Posterior cingulate gyrus (tissue), 11 donors: ENCODE measurements at regions not wholly inside any gene's neighbourhood (a gene's known extent, or its start where the extent isn't known, plus 50 kb on each side); places are given as distances from the start of the nearest gene placed in this dataset.
"Not testable (repeated sequence)": the region's sequence is repeated elsewhere in the genome, so short reads cannot be mapped to it uniquely, and the experiment has no call there.

Source experiments
- DNase-seq, 10 donors: peaks; one replicate each; pipeline versions ENCODE4 v3.0.0 to v3.0.0-alpha.2; 2020 to 2021; ENCODE audit warnings: mixed read lengths in 3 of 10
- intact Hi-C: fragments of 100-400 bp; cut with DNase I; formaldehyde crosslinking; loops from one replicate; pipeline ENCODE4 v1.15.1; 2023

DNA sequence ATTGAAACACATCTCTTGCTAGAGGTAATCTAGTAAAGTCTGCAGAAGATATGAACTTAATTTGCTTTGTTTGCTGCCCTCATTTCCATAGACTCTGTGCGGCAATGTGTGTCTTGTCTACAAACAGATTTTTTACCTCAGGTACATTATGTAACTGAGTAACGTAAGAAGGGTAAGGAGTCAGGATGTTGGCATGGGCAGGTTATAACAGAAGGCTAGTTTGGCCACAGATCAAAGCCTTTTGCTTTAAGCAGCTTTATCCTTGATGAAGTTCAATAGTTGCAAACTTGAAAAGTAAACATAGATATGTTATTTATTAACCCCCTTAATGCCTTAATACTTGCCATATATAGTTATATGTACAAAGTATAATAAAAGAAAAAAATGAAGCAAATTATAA is 391.6 kb upstream of the FKBP1C start:
- DNase-seq: no peak
- intact Hi-C loops: no loop called here

DNA sequence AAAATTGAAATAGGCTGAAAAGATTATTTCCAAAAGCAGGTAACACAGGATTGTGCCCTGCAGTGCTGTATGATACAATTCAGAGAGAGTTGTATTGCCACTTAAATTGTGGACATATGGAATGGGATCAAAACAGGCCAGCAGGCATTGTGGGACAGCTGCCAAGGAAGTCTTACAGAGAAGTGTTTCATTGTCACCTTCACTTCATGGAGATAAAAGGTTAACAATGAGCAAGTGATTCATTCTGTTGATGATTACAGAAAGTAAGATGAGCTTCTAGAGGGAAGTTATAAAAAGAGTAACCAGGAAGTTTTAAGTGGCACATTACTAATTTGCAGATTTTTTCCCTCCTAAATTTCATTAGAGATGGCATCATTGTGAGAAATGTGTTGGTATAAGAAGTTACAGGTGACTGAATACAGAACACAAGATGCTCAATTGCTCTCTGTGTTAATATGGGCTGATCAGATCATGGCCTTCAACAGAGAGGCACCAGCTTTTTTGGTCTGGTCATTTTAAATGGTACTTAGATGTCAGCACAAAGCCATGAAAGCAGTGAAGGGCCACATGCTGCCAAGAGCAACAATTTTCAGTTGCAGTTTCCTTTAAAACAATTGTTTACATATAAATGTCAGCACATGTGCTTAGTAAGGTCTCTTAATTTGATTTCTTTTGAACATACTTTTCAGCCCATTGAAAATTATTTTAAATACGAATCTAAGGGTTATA is 402.5 kb upstream of the FKBP1C start:
- intact Hi-C loops: no loop called here
- DNase-seq: no peak

DNA sequence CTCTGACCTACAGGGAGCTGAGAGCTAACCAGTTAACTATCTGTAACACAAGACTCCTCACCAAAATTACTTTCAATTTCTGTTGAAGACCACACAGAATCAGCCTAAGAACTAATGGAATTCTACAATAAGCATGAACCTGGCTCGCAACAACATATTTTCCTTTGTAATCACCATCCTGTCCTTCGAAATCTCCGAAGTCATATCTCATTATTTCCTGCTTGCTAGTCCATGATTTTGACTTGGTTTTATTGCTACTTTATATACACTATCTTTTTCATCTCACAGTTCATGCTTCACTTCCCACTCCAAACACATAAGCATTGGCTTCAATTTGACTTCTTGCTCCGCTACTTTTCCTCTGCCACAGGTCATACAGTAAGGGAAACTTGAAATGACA is 405.8 kb upstream of the FKBP1C start:
- intact Hi-C loops: no loop called here
- DNase-seq: no peak

DNA sequence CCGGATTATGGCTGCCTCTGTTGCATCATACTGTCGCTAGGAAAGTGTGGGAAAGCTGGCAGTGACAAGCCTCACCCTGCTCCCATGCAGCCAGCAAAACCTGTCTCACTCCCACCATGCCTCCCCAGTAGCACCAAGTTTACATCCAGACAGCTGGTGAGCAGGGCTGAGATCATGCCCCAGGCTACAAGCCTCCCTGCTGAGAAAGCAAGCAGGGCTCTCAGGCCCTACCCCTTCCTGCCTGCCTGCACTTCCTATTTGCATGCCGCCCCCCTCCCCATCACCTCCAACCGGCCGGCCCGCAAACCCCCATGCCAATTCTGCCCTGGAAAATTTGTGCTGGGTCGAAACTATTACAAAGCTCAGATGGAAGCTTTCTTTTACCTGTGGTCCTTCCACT is 408.2 kb upstream of the FKBP1C start:
- DNase-seq: peak in 1 of 10 donors; percentile 49
- intact Hi-C loops: no loop called here

DNA sequence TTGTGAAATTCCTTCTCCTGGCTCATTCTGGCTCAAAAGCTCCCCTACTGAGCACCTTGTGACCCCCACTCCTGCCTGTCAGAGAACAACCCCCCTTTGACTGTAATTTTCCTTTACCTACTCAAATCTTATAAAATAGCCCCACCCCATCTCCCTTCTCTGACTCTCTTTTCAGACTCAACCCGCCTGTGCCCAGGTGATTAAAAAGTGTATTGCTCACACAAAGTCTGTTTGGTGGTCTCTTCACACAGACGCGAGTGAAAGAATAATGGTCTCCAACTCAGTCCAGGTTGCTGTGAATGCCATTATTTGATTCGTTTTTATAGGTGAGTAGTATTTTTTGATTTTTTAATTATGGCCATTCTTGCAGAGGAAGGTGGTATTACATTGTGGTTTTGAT is 414.1 kb upstream of the FKBP1C start:
- intact Hi-C loops: no loop called here

DNA sequence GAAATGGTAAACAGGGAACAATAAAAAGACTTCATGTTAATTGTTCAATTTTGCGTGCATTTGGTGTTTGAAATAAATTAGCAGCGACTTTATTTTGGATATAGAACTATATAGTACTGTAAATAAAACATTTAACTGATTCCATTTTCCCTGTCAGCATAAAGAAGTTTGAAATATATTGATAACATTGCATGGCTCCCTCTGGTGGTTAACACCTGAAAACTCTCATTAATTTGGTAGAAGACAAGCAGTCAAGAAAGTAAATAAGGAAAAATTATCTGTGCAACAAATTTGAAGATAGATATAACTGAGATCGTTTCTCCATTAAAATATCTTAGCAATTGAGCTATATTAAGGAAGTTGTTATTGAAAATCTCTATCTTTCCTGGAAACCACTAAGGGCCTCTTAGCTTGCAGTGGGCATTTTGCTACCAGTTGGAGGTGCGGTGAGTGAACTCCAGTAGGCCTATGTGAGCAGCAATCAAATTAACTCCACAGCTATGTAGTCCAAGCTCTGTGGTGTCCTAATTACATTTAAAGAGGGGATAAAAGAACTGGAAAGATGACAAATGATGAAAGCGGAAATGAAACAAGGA is 435.7 kb upstream of the FKBP1C start:
- intact Hi-C loops: loop anchor here (2.0 kb wide), 1 partner anchor 29 kb away; no protein-coding TSS in a partner anchor
- DNase-seq: no peak

More for the DNA sequence above, 414.1 kb upstream of the FKBP1C start:
- DNase-seq: no peak

DNA sequence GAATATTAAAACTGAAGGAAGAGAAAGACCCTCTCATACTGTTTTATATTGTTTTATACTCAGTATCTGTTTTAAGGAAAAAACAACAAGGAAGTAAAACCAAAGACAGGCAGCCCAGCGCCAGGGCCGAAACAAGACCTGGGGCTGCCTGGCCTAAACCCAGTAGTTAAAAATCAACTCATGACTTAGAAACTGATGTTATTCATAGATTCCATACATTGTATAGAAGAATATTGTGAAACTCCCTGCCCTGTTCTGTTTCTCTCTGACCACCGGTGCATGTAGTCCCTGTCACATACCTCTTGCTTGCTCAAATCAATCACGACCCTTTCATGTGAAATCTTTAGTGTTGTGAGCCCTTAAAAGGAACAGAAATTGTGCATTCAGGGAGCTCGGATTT is 445.1 kb upstream of the FKBP1C start:
- intact Hi-C loops, DNase-seq: not testable (repeated sequence)

DNA sequence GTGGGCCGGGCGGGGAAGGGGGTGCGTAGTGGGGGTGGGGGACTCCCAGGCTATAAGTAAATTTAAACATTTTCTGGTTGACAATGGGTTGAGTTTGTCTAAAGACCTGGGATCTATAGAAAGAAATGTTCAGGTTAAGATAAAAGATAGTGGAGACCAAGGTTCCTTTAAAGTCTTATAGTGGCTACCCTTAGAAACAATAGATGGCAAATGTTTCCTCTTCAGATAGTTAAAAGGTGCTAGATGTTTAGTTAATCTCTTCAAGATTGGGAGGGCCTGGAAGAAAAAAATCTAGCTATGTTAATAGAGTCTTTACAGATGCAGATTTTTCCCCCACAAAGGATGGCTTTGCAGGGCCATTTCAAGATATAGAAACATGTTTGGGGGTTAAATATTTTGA is 446.4 kb upstream of the FKBP1C start:
- intact Hi-C loops: no loop called here
- DNase-seq: no peak

DNA sequence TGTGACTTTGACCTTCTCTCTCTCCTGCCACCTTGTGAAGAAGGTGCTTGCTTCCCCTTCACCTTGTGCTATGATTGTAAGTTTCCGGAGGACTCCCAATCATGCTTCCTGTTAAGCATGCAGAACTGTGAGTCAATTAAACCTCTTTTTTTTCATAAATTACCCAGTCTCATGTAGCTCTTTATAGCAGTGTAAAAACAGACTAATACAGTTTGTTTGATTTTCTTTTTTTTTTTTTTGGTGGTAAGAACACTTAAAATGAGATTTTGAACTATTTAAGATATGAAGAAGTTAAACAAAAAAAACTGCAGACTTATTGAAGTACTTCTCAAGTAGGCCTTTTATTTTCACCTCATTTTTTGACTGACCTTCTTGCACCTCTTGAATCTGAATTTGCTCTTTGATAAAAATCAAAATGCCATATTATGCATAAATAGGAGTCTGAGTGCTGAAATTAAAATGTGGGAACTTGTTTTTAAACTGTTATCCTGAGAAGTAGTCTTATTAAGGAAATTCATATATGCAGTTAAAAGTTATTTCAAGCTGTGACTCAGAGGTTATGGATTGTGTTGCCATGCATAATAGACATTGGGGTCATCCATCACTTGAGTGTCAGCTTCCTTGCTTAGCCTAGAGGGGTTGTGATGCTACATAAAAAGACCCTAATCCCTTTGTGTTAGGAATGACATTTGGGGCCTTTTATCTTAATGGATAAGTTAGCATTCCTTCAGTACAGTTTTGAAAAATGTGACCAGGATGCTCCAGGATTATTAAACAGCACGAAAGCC is 447.9 kb upstream of the FKBP1C start:
- intact Hi-C loops: no loop called here
- DNase-seq: no peak

DNA sequence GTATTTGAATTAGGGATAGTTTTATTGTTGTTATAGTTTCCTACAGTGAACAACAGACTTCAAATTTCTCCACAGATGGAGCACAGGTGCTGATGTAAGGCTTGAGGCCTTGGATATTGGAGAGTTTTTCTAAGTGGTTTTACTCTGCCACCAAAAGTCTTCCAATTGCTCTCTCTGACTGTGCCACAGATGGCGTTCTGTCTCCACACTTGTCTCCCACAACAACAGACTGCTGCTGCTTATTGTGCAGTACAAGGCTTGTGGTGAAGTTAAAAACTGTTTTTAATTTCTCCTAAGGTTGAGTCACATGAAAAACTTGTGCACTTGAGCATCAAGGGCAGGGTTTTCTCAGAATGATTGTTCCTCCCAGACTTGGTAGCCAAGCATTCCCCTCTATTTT is 460.9 kb upstream of the KHDRBS2 start:
- DNase-seq: peak in 3 of 10 donors; percentile 6 to 71 (median 35)

DNA sequence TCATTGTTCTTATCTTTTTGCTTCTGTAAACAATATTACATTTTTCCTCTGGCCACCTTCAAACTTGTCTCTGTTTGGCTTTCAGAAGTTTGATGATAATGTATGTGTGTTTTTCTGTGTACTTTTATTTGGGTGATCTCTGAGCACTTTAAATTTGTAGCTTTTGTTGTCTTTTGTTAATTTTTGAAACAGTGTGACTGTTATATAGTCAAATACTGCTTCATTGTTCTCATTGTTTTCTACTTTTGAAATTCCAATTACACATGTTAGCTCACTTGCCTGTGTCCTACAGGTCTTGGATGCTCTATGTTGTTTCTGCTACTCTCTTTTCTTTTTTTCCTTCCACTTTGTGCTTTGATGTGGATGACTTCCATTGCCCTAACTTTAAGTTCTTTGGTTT is 460.1 kb upstream of the KHDRBS2 start:
- intact Hi-C loops: loop anchor here (2.0 to 10.0 kb wide), 2 partner anchors 29 to 529 kb away; no protein-coding TSS in a partner anchor
- no peak for DNase-seq

More for the DNA sequence above, 460.9 kb upstream of the KHDRBS2 start:
- intact Hi-C loops: loop anchor here (2.0 to 10.0 kb wide), 2 partner anchors 28 to 528 kb away; no protein-coding TSS in a partner anchor

DNA sequence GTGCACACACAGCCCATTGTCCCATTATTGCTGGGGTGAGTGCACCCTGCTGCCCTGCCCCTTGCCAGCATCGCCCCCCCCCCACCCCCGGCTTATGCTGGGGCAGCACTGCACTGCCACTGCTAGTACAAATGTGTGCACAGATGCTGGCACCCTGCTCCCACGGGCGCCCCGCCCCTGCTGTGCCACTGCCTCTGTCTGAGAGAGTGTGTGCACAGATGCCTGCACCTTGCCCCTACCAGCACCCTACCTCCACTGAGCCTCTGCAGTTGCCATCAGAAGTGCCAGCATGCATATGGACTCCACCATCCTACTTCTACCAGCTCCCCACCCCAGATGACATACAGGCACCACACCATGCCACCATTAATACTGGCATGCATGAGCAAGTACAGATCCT is 454.6 kb upstream of the KHDRBS2 start:
- intact Hi-C loops: loop anchor here (10.0 kb wide), 1 partner anchor 534 kb away; no protein-coding TSS in a partner anchor
- peak in 2 of 10 donors; percentile 47 to 62 for DNase-seq

DNA sequence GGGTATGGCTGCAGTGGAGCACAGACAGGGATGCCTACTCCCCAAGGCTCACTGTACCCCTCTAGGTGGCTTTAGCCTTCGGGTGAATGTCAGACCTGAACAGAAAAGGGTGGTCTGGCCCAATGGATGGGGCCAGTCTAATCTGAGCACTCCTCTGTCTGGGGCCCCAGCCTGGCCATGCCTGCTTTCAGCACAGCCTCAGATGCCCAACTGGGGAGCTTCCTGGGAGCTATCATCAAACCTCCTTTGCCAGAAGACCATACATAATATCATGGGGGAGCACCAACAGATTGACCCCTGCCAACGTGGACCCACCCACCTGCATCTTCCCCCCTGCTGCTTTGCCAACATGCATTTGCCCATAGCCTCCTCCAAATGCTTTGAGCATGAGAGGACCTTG is 454.1 kb upstream of the KHDRBS2 start:
- intact Hi-C loops: loop anchor here (10.0 kb wide), 1 partner anchor 535 kb away; no protein-coding TSS in a partner anchor
- DNase-seq: peak in 2 of 10 donors; percentile 24 to 38

DNA sequence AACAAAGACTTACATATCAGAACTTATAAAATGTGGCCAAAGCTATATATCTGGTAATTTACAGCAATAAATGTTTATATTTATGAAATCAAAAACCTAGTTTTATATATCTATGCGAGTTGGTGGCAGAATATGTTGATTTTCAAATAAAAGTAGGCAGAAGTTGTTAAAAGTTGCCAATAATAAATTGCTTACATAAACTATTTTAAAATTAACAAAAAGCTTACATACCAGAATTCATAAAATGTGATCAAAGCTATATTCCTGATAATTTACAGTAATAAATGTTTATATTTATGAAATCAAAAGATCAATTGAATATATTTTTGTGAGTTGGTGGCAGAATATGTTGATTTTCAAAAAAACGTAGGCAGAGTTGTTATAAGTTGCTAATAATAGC is 451.8 kb upstream of the KHDRBS2 start:
- no peak for DNase-seq
- intact Hi-C loops: no loop called here

DNA sequence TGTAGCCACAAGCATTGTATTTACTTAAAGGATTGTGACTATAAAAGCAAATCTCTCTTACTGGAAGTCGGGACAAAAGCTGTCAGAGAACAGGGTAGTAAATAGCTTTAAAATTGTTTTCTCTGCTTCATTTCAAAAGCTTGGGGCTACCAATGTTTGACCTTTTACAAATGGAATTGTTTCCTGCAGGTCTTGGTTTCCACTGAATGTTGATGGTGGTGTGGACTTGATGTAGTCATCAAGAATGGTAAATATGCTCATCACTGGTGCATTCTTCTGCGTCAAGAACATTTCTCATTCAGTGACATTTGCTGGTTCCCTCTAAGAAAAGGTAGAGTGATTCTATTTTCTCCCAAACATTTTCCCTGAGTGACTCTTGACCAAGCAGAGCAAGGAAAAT is 435.4 kb upstream of the KHDRBS2 start:
- intact Hi-C loops: no loop called here
- no peak for DNase-seq

DNA sequence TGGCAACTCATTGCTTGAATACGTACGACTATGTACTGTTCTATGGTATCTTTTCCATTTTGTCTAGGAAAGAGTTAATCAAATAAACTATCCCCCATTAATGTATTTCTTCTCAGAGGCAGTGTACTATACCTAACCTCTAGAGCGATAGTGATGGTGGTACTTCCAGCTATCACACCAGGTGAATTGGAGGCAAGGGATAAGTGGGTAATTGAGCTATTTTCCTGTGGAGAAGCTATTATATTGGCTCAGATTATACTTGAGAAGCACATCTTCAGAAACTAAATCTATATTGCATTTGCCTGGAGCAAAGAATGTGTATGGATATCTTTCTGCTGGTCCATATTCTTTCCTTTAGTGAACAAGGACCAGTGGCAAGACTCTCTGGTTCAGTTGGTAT is 430.7 kb upstream of the KHDRBS2 start:
- DNase-seq: no peak
- intact Hi-C loops: no loop called here

DNA sequence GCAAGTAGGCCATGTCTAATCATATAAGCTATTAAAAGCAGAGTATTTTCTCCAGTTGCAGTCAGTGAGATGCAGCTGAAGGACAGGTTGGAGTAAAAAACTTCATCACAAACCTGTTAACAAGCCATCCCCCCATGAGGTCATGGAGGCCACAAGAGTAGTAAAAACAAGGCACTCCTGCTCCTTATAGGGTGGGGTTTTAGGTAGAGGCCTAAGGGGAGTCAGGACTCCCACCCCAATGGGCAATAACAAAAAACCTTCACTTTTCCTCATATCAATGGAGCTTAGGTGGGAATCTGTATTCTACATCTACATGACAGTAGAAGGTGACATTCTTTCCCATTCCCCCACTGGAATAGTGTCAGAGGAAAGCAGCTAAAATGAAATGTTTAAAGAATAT is 428.1 kb upstream of the KHDRBS2 start:
- no peak for DNase-seq
- intact Hi-C loops: no loop called here

DNA sequence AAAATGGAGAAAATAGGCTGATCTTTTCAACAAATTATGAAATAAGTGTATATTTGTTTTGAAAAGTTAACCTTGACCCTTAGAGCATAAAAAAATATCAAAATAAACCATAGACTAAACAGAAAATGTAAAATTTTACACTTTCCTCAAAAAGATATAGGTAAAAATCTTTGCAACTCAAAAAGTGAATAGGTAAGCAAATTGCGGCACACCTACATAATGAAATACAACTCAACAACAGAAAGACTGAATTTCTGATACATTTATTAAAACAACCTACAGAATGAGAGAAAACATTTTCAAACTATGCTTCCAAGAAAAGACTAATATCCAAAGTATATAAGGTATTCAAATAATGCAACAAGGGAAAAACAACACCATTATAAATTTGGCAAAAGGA is 425.7 kb upstream of the KHDRBS2 start:
- DNase-seq: no peak
- intact Hi-C loops: no loop called here

DNA sequence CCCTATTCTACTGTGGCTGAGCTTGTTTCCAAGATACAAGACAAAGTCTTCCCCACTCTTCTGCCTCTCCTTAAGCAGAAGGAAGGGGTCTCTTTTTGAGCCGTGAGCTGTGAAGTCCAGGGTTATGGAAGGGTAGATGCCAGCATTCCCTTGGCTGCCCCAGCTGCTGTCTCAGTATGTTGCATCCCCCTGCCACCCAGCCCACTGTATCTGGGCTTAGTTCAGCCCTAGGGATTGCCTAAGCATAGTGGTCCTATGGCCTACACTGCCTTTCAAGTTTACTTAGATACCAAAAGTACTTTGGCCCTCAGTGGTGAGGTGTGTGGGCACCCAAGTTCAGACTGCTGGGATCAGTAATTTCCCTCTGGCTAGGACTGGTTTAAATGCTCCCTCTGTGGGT is 421.9 kb upstream of the KHDRBS2 start:
- intact Hi-C loops: no loop called here
- DNase-seq: no peak

DNA sequence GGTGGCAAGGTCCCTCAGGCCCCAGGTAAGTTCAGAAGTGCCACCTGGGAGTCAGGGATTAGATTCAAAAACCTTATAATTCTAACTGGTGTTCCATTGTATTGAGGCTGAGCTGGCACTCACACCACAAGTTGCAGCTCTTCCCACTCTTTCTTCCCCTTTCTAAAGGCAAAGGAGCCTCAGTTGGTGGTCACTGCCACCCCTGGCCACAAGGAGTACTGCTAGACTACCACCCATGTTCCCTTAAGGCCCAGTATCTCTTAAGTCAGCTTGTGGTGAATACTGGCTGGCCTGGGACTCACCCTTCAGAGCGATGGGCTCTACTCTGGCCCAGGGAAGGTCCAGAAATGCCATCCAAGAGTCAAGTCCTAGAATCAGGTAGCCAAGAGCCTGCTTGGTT is 421.1 kb upstream of the KHDRBS2 start:
- intact Hi-C loops: no loop called here
- no peak for DNase-seq

DNA sequence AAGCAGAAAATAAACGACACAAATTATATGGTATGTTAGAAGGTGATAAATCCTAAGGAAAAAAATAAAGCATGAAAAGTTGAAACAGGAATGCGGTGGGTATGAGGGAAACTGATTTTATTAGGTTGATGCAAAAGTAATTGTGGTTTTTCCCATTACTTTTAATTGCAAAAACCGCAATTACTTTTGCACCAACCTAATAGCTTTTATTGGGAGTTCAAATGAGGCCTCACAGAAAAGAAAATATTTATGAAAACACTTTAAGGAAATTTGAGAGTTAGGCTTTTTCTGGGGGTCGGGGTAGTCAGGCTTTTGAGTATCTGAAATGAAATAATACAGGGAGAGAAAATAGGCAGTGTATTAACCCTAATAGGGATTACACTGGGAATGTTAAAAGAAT is 397.0 kb upstream of the KHDRBS2 start:
- intact Hi-C loops: no loop called here
- DNase-seq: no peak
